HEK293 (cell line): ENCODE measurements at regions not wholly inside any gene's neighbourhood (a gene's known extent, or its start where the extent isn't known, plus 50 kb on each side); places are given as distances from the start of the nearest gene placed in this dataset.

Experiments used
- CTCF ChIP-seq: fragments of 450-650 bp; formaldehyde crosslinking; IDR thresholded peaks from 2 replicates; pipeline ENCODE4 v1.5.1; 2016; ENCODE audit warnings: missing biosample characterization, missing genetic modification characterization
- MYNN ChIP-seq: fragments of 450-650 bp; formaldehyde crosslinking; IDR thresholded peaks from 2 replicates; pipeline ENCODE4 v1.5.1; 2016; ENCODE audit warnings: missing biosample characterization, missing genetic modification characterization, borderline replicate concordance
- MZF1 ChIP-seq: fragments of 450-650 bp; formaldehyde crosslinking; IDR thresholded peaks from 2 replicates; pipeline ENCODE4 v1.5.1; 2017; ENCODE audit warnings: missing biosample characterization, missing genetic modification characterization, borderline replicate concordance
- ZFP37 ChIP-seq: fragments of 450-650 bp; formaldehyde crosslinking; IDR thresholded peaks from 2 replicates; pipeline ENCODE4 v1.5.1; 2016; ENCODE audit warnings: missing biosample characterization, missing genetic modification characterization
- ZNF155 ChIP-seq: fragments of 450-650 bp; formaldehyde crosslinking; IDR thresholded peaks from 2 replicates; pipeline ENCODE4 v1.5.1; 2016; ENCODE audit warnings: missing biosample characterization, missing genetic modification characterization
- ZNF292 ChIP-seq: fragments of 450-650 bp; formaldehyde crosslinking; IDR thresholded peaks from 2 replicates; pipeline ENCODE4 v1.5.1; 2016; ENCODE audit warnings: low read depth, missing biosample characterization, missing genetic modification characterization, borderline replicate concordance
- ZNF324 ChIP-seq: fragments of 450-650 bp; formaldehyde crosslinking; IDR thresholded peaks from 2 replicates; pipeline ENCODE4 v1.5.1; 2016; ENCODE audit warnings: missing biosample characterization, missing genetic modification characterization
- ZNF501 ChIP-seq: fragments of 450-650 bp; formaldehyde crosslinking; IDR thresholded peaks from 2 replicates; pipeline ENCODE4 v1.5.1; 2016; ENCODE audit warnings: missing biosample characterization, missing genetic modification characterization
- ZNF544 ChIP-seq: fragments of 450-650 bp; formaldehyde crosslinking; IDR thresholded peaks from 2 replicates; pipeline ENCODE4 v1.5.0; 2017; ENCODE audit warnings: missing biosample characterization, missing genetic modification characterization
- ZNF664 ChIP-seq: fragments of 450-650 bp; formaldehyde crosslinking; IDR thresholded peaks from 2 replicates; pipeline ENCODE4 v1.5.1; 2016; ENCODE audit warnings: missing biosample characterization, missing genetic modification characterization
- ZNF776 ChIP-seq: fragments of 450-650 bp; formaldehyde crosslinking; IDR thresholded peaks from 2 replicates; pipeline ENCODE4 v1.5.0; 2017; ENCODE audit warnings: missing biosample characterization, missing genetic modification characterization, borderline replicate concordance
- ZNF777 ChIP-seq: fragments of 450-650 bp; formaldehyde crosslinking; IDR thresholded peaks from 2 replicates; pipeline ENCODE4 v1.5.1; 2017; ENCODE audit warnings: missing biosample characterization, missing genetic modification characterization, borderline replicate concordance

- TF ChIP-seq ZNF155 (tag by site-specific recombination) = no peak
- no peak for TF ChIP-seq CTCF (tag by site-specific recombination)
- no peak for TF ChIP-seq MYNN (tag by site-specific recombination)
- TF ChIP-seq ZNF324 (tag by site-specific recombination) = no peak
- no peak for TF ChIP-seq ZNF544
- TF ChIP-seq ZNF777 = no peak
- no peak for TF ChIP-seq MZF1
- TF ChIP-seq ZNF501 (tag by site-specific recombination) = no peak
- no peak for TF ChIP-seq ZNF664 (tag by site-specific recombination)
- TF ChIP-seq ZNF776 (tag by site-specific recombination) = no peak
- TF ChIP-seq ZFP37 (tag by site-specific recombination) = no peak
- no peak for TF ChIP-seq ZNF292 (tag by site-specific recombination)
Observed at GRCh38 chr10:16314259-16314658, 122.6 kb upstream of the PTER start.
